ENCODE measurements at regions not wholly inside any gene's neighbourhood (a gene's known extent, or its start where the extent isn't known, plus 50 kb on each side); places are given as distances from the start of the nearest gene placed in this dataset.

DNA sequence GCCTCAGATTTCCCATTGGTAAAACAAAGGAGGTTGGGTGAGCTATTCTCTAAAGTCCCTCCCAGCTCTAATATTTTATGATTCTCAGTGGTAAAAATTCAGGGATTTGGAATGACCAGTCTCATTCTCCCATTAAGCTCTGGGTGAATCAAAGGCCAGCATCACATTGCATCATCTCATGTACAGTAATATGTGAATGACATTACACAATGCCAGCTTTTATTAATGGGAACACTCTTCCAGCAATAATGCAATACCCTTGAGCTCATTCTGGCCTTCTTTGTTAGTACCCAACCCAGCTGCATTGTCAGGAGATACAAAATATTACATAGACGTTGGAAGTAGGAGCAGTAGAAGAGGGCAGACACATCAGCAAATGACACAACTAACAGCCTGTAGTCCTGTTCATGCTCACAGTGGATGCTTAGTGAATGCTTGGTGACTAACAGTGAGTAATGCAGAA lies 100.0 kb upstream of the EGR2 start:
- in situ Hi-C loops (cut with MboI; ENCODE audit: low sequenced_read_pairs) (no loop called here), dilution Hi-C loops (cut with HindIII; ENCODE audit: low sequenced_read_pairs, unreplicated experiment) (no loop called here), intact Hi-C loops (cut with micrococcal nuclease) (no loop called here)
- Histone ChIP-seq H3K4me1 (ENCODE audit: control insufficient read depth, insufficient read depth, low read length) (no peaks in the 10 kb centered on the region), H3K56ac (ENCODE audit: extremely low read depth, insufficient read depth, low read length) (no peak overlapping the region), H3K4me2 (ENCODE audit: low read depth, low read length) (no peak overlapping the region), H4K91ac (ENCODE audit: insufficient read depth, low read depth, low read length) (no peak overlapping the region), H2AFZ (replicated peaks; ENCODE audit: low read length, poor library complexity) (no peak overlapping the region), H4K8ac (ENCODE audit: low read depth in 2 of 2, low read length in 2 of 2) (no peak overlapping the region), H3K18ac (ENCODE audit: low read depth, low read length) (no peak overlapping the region), H3K36me3 (ENCODE audit: control insufficient read depth, insufficient read depth, low read length) (no peaks in the 10 kb centered on the region), H2BK15ac (ENCODE audit: low read depth, low read length) (no peak overlapping the region), H3K9ac (ENCODE audit: low read depth, low read length) (no peak overlapping the region), H2BK5ac (ENCODE audit: low read depth, low read length, poor library complexity, severe bottlenecking) (no peak overlapping the region), H3K23ac (ENCODE audit: low read depth, low read length) (no peak overlapping the region), H3K27ac (ENCODE audit: insufficient read depth, low read length) (no peak overlapping the region), H3K9me1 (ENCODE audit: insufficient read depth, low read length) (no peaks in the 10 kb centered on the region), H3K14ac (replicated peaks; ENCODE audit: low read depth, low read length) (no peak overlapping the region), H3K4ac (ENCODE audit: low read depth, low read length) (no peak overlapping the region), H3K9me3 (ENCODE audit: control insufficient read depth, insufficient read depth, low read length) (no peaks in the 10 kb centered on the region), H2AK5ac (ENCODE audit: low read depth, low read length) (no peak overlapping the region), H4K20me1 (ENCODE audit: insufficient read depth, low read length) (no peaks in the 10 kb centered on the region), H3K4me3 (ENCODE audit: insufficient read depth, low read depth, low read length) (no peak overlapping the region), H4K5ac (ENCODE audit: low read depth, low read length) (no peak overlapping the region), H2BK120ac (ENCODE audit: low read depth, low read length) (no peak overlapping the region), H3K27me3 (ENCODE audit: control insufficient read depth, insufficient read depth, low read length) (no peaks in the 10 kb centered on the region; the same call in 1 of the 2 replicates), H2AK9ac (replicated peaks; ENCODE audit: low read depth, low read length, poor library complexity) (no peak overlapping the region), H3K79me1 (ENCODE audit: low read depth in 1 of 2, low read length in 2 of 2) (no peaks in the 10 kb centered on the region), H2BK20ac (ENCODE audit: low read depth, low read length) (no peak overlapping the region)
- DNase-seq (peak; percentile 25), ATAC-seq (ENCODE audit: low read depth) (no peak)
- POLR2A ChIA-PET (ENCODE audit: unreplicated experiment) = no interaction called here
- CTCF ChIA-PET = no interaction called here
- no TSS peak for BruUV-seq (replicated peaks)
- WGBS, 2 experiments (ENCODE audit: extremely low coverage in 2 of 2, insufficient read length in 1 of 2) = no CpG with 5 or more reads among the region's 1 CpG
- TF ChIP-seq MAZ (IDR thresholded peaks at IDR 0.05; ENCODE audit: borderline replicate concordance, low read depth, low read length) = no peak
- peak; percentile 74 for TF ChIP-seq CEBPB (IDR thresholded peaks at IDR 0.05; ENCODE audit: low read depth, low read length)

Measured in IMR-90 (cell line).